ENCODE measurements at regions not wholly inside any gene's neighbourhood (a gene's known extent, or its start where the extent isn't known, plus 50 kb on each side); places are given as distances from the start of the nearest gene placed in this dataset.
"Not testable (repeated sequence)": the region's sequence is repeated elsewhere in the genome, so short reads cannot be mapped to it uniquely, and the experiment has no call there.

- no peak for DNase-seq
Measured at GRCh38 chr6:85004361-85004995, 240.1 kb upstream of the TBX18 start.

- no peak for DNase-seq
Measured at GRCh38 chr6:85002847-85003246, 238.4 kb upstream of the TBX18 start.

GRCh38 chr6:85000001-85000400 lies 235.6 kb upstream of the TBX18 start:
- no peak for DNase-seq

GRCh38 chr6:84998223-84998622 lies 233.8 kb upstream of the TBX18 start:
- no peak for DNase-seq

GRCh38 chr6:84988766-84989165 lies 224.4 kb upstream of the TBX18 start:
- DNase-seq: not testable (repeated sequence)

- DNase-seq: not testable (repeated sequence)
Measured at GRCh38 chr6:84985490-84985889, 221.1 kb upstream of the TBX18 start.

GRCh38 chr6:84979541-84979940 lies 215.1 kb upstream of the TBX18 start:
- no peak for DNase-seq

GRCh38 chr6:84977363-84977705 lies 212.9 kb upstream of the TBX18 start:
- DNase-seq: no peak

GRCh38 chr6:84976526-84977362 lies 212.3 kb upstream of the TBX18 start:
- DNase-seq: no peak

GRCh38 chr6:84975316-84975715 lies 210.9 kb upstream of the TBX18 start:
- no peak for DNase-seq

- no peak for DNase-seq
Measured at GRCh38 chr6:84973606-84974005, 209.2 kb upstream of the TBX18 start.

GRCh38 chr6:84967965-84968364 lies 203.6 kb upstream of the TBX18 start:
- no peak for DNase-seq

GRCh38 chr6:84967389-84967788 lies 203.0 kb upstream of the TBX18 start:
- no peak for DNase-seq

GRCh38 chr6:84953111-84953755 lies 188.8 kb upstream of the TBX18 start:
- DNase-seq: no peak

- not testable (repeated sequence) for DNase-seq
Measured at GRCh38 chr6:84944926-84945325, 180.5 kb upstream of the TBX18 start.

GRCh38 chr6:84943905-84944304 lies 179.5 kb upstream of the TBX18 start:
- no peak for DNase-seq

- DNase-seq: not testable (repeated sequence)
Measured at GRCh38 chr6:84941609-84942008, 177.2 kb upstream of the TBX18 start.

GRCh38 chr6:84929212-84929611 lies 164.8 kb upstream of the TBX18 start:
- no peak for DNase-seq

GRCh38 chr6:84927551-84927950 lies 163.2 kb upstream of the TBX18 start:
- no peak for DNase-seq

- no peak for DNase-seq
Measured at GRCh38 chr6:84926189-84927155, 162.1 kb upstream of the TBX18 start.

GRCh38 chr6:84921891-84922290 lies 157.5 kb upstream of the TBX18 start:
- DNase-seq: no peak

- DNase-seq: no peak
Measured at GRCh38 chr6:84920021-84920420, 155.6 kb upstream of the TBX18 start.

- no peak for DNase-seq
Measured at GRCh38 chr6:84916704-84917103, 152.3 kb upstream of the TBX18 start.
